Bronchial epithelial cell (primary cell): ENCODE measurements at regions not wholly inside any gene's neighbourhood (a gene's known extent, or its start where the extent isn't known, plus 50 kb on each side); places are given as distances from the start of the nearest gene placed in this dataset.

Experiments
- DNase-seq: peaks from one replicate; pipeline ENCODE4 v3.0.0-alpha.2; 2010; ENCODE audit warnings: low read depth
- FAIRE-seq: peaks from 2 replicates; lab custom pipeline; 2011; peaks lifted over from hg19 to GRCh38; lab: Jason Lieb, UNC
- H3K27me3 ChIP-seq: 2 replicates; pipeline ENCODE4 v1.5.1; 2011; ENCODE audit warnings: low read length; ENCODE audit not compliant: control insufficient read depth, insufficient read depth
- H3K36me3 ChIP-seq: 2 replicates; pipeline ENCODE4 v1.5.1; 2011; ENCODE audit warnings: low read length; ENCODE audit not compliant: control insufficient read depth, insufficient read depth
- H3K4me3 ChIP-seq: 2 replicates; pipeline ENCODE4 v1.5.1; 2011; ENCODE audit warnings: mild to moderate bottlenecking, low read depth, low read length, control low read depth
- CTCF ChIP-seq: IDR thresholded peaks from 2 replicates; pipeline ENCODE4 v1.5.1; 2011; ENCODE audit warnings: mild to moderate bottlenecking, moderate library complexity, low read length, control low read depth, inconsistent platforms; ENCODE audit not compliant: insufficient read depth, severe bottlenecking

GRCh38 chr2:129661935-129662334, 317.5 kb upstream of the RAB6C start:
- FAIRE-seq: no peak
- no peak for DNase-seq
- Histone ChIP-seq H3K4me3 (no peak overlapping the region), H3K27me3 (no peaks in the 10 kb centered on the region), H3K36me3 (no peaks in the 10 kb centered on the region)
- no peak for TF ChIP-seq CTCF

- DNase-seq: no peak
Measured at GRCh38 chr2:129667577-129667976, 311.9 kb upstream of the RAB6C start.

GRCh38 chr2:129672521-129672920, 306.9 kb upstream of the RAB6C start:
- Histone ChIP-seq H3K36me3 (no peaks in the 10 kb centered on the region), H3K27me3 (no peaks in the 10 kb centered on the region), H3K4me3 (no peak overlapping the region)
- DNase-seq (no peak), FAIRE-seq (no peak)
- TF ChIP-seq CTCF: no peak

More at GRCh38 chr2:129667577-129667976, 311.9 kb upstream of the RAB6C start:
- FAIRE-seq: no peak
- no peak for TF ChIP-seq CTCF
- H3K4me3 ChIP-seq: no peak overlapping the region
- H3K27me3 ChIP-seq: no peaks in the 10 kb centered on the region
- no peaks in the 10 kb centered on the region for H3K36me3 ChIP-seq

GRCh38 chr2:129673234-129673633, 306.2 kb upstream of the RAB6C start:
- FAIRE-seq: no peak
- no peak for TF ChIP-seq CTCF

GRCh38 chr2:129673847-129674711, 305.4 kb upstream of the RAB6C start:
- TF ChIP-seq CTCF: no peak
- Histone ChIP-seq H3K4me3 (no peak overlapping the region), H3K36me3 (no peaks in the 10 kb centered on the region), H3K27me3 (no peaks in the 10 kb centered on the region)
- FAIRE-seq: no peak
- no peak for DNase-seq

More at GRCh38 chr2:129673234-129673633, 306.2 kb upstream of the RAB6C start:
- no peak for DNase-seq
- no peaks in the 10 kb centered on the region for H3K36me3 ChIP-seq
- H3K27me3 ChIP-seq: no peaks in the 10 kb centered on the region
- no peak overlapping the region for H3K4me3 ChIP-seq
